Endothelial cell (in vitro differentiated cells): ENCODE measurements at regions not wholly inside any gene's neighbourhood (a gene's known extent, or its start where the extent isn't known, plus 50 kb on each side); places are given as distances from the start of the nearest gene placed in this dataset.

Experiments used
- DNase-seq: peaks from one replicate; pipeline ENCODE4 v3.0.0; 2021; ENCODE audit warnings: low spot score
- H3K27ac Mint-ChIP-seq: one replicate; pipeline ENCODE4 v1.8.0; 2021; ENCODE audit warnings: mixed read lengths, inconsistent platforms; ENCODE audit not compliant: unreplicated experiment
- H3K27me3 Mint-ChIP-seq: one replicate; pipeline ENCODE4 v1.8.0; 2021; ENCODE audit warnings: mild to moderate bottlenecking, moderate library complexity, mixed read lengths, inconsistent platforms; ENCODE audit not compliant: unreplicated experiment
- H3K36me3 Mint-ChIP-seq: one replicate; pipeline ENCODE4 v1.8.0; 2021; ENCODE audit warnings: mild to moderate bottlenecking, low read depth, mixed read lengths, inconsistent platforms; ENCODE audit not compliant: unreplicated experiment
- H3K4me1 Mint-ChIP-seq: one replicate; pipeline ENCODE4 v1.8.0; 2021; ENCODE audit warnings: mild to moderate bottlenecking, mixed read lengths, inconsistent platforms; ENCODE audit not compliant: unreplicated experiment
- H3K4me3 Mint-ChIP-seq: one replicate; pipeline ENCODE4 v1.8.0; 2021; ENCODE audit warnings: mild to moderate bottlenecking, mixed read lengths, inconsistent platforms; ENCODE audit not compliant: unreplicated experiment
- H3K9me3 Mint-ChIP-seq: one replicate; pipeline ENCODE4 v1.8.0; 2021; ENCODE audit warnings: mixed read lengths, inconsistent platforms; ENCODE audit not compliant: unreplicated experiment
- CTCF ChIP-seq: fragments of 200-600 bp; sonication (generic); IDR thresholded peaks from one replicate; pipeline ENCODE4 v1.5.0; 2021; ENCODE audit warnings: antibody characterized with exemption; ENCODE audit not compliant: unreplicated experiment

GRCh38 chr12:59383079-59383822, 212.6 kb upstream of the SLC16A7 start:
- Mint-ChIP-seq H3K4me3 (no peak overlapping the region), H3K27ac (no peak overlapping the region), H3K36me3 (no peaks in the 10 kb centered on the region), H3K9me3 (no peaks in the 10 kb centered on the region), H3K4me1 (peaks cover 2% of the 10 kb centered on the region), H3K27me3 (no peaks in the 10 kb centered on the region)
- TF ChIP-seq CTCF = no peak
- no peak for DNase-seq

GRCh38 chr12:59382282-59383078, 213.3 kb upstream of the SLC16A7 start:
- Mint-ChIP-seq H3K36me3 (no peaks in the 10 kb centered on the region), H3K27ac (no peak overlapping the region), H3K9me3 (no peaks in the 10 kb centered on the region), H3K27me3 (no peaks in the 10 kb centered on the region), H3K4me3 (no peak overlapping the region), H3K4me1 (peaks cover 2% of the 10 kb centered on the region)
- DNase-seq = no peak
- TF ChIP-seq CTCF = no peak

- no peaks in the 10 kb centered on the region for H3K27me3 Mint-ChIP-seq
- H3K4me1 Mint-ChIP-seq = peaks cover 2% of the 10 kb centered on the region
- TF ChIP-seq CTCF = no peak
- no peaks in the 10 kb centered on the region for H3K36me3 Mint-ChIP-seq
- H3K27ac Mint-ChIP-seq = no peak overlapping the region
- no peak overlapping the region for H3K4me3 Mint-ChIP-seq
- no peaks in the 10 kb centered on the region for H3K9me3 Mint-ChIP-seq
- no peak for DNase-seq
These were observed 214.7 kb upstream of the SLC16A7 start for GRCh38 chr12:59381106-59381505.

GRCh38 chr12:59375633-59376032, 220.2 kb upstream of the SLC16A7 start:
- H3K9me3 Mint-ChIP-seq = no peaks in the 10 kb centered on the region
- no peaks in the 10 kb centered on the region for H3K36me3 Mint-ChIP-seq
- H3K27ac Mint-ChIP-seq = no peak overlapping the region

More at GRCh38 chr12:59375633-59376032, 220.2 kb upstream of the SLC16A7 start:
- Mint-ChIP-seq H3K27me3 (no peaks in the 10 kb centered on the region), H3K4me1 (no peaks in the 10 kb centered on the region), H3K4me3 (no peak overlapping the region)
- no peak for DNase-seq
- no peak for TF ChIP-seq CTCF
